H1 (cell line): ENCODE measurements at regions not wholly inside any gene's neighbourhood (a gene's known extent, or its start where the extent isn't known, plus 50 kb on each side); places are given as distances from the start of the nearest gene placed in this dataset.

Experiments
- ASH2L ChIP-seq: fragments of 200-600, 300-600 bp; sonication (generic); IDR thresholded peaks from one replicate; pipeline ENCODE4 v1.7.1; 2017; ENCODE audit warnings: low read length
- EP300 ChIP-seq, 2 experiments: IDR thresholded peaks; 1 replicate in 1 of 2; 2 replicates in 1 of 2; pipeline ENCODE4 v1.6.1; 2011 to 2012; ENCODE audit warnings: low read depth in 2 of 2, low read length in 2 of 2, mild to moderate bottlenecking in 2 of 2, borderline replicate concordance in 1 of 2, inconsistent platforms in 1 of 2, moderate library complexity in 1 of 2
- EZH2 ChIP-seq: fragments of 200-600 bp; sonication (generic); IDR thresholded peaks from 2 replicates; pipeline ENCODE4 v1.7.1; 2012; ENCODE audit warnings: low read depth, mild to moderate bottlenecking, moderate library complexity, low read length, inconsistent platforms; ENCODE audit not compliant: severe bottlenecking
- MAFK ChIP-seq: IDR thresholded peaks from 2 replicates; pipeline ENCODE4 v1.6.1; 2012; ENCODE audit warnings: low read depth, mild to moderate bottlenecking, improper control_type of control experiment, low read length
- PHF8 ChIP-seq: fragments of 200-600 bp; sonication (generic); conservative IDR thresholded peaks from 2 replicates; pipeline ENCODE4 v1.7.1; 2012; ENCODE audit warnings: low read depth, mild to moderate bottlenecking, inconsistent platforms, low read length, moderate library complexity
- POLR2A ChIP-seq, 2 experiments: IDR thresholded peaks; 1 replicate in 1 of 2; 2 replicates in 1 of 2; pipeline ENCODE4 v1.6.1; 2011; ENCODE audit warnings: low read depth in 2 of 2, low read length in 2 of 2, mild to moderate bottlenecking in 2 of 2; ENCODE audit errors: control extremely low read depth in 1 of 2
- POLR2AphosphoS5 ChIP-seq: IDR thresholded peaks from 2 replicates; pipeline ENCODE4 v1.6.1; 2011; ENCODE audit warnings: low read depth, low read length
- RAD21 ChIP-seq, 2 experiments: IDR thresholded peaks in 1 of 2; conservative IDR thresholded peaks in 1 of 2; 2 replicates each; pipeline ENCODE4 v1.6.1; 2011; ENCODE audit warnings: low read depth in 2 of 2, low read length in 2 of 2, improper control_type of control experiment in 1 of 2, inconsistent platforms in 1 of 2, mild to moderate bottlenecking in 1 of 2, moderate library complexity in 1 of 2
- RFX5 ChIP-seq: IDR thresholded peaks from 2 replicates; pipeline ENCODE4 v1.6.1; 2011; ENCODE audit warnings: low read depth, low read length, improper control_type of control experiment, borderline replicate concordance
- RXRA ChIP-seq: IDR thresholded peaks from 2 replicates; pipeline ENCODE4 v1.6.1; 2011; ENCODE audit warnings: low read depth, mild to moderate bottlenecking, low read length, moderate library complexity; ENCODE audit not compliant: insufficient read depth
- SP1 ChIP-seq: IDR thresholded peaks from 2 replicates; pipeline ENCODE4 v1.6.1; 2011; ENCODE audit warnings: low read depth, low read length
- TCF12 ChIP-seq: IDR thresholded peaks from 2 replicates; pipeline ENCODE4 v1.6.1; 2011; ENCODE audit warnings: low read depth, mild to moderate bottlenecking, low read length
- ZNF274 ChIP-seq: IDR thresholded peaks from 2 replicates; pipeline ENCODE4 v1.7.0; 2012; ENCODE audit warnings: low read length, borderline replicate concordance; ENCODE audit errors: extremely low read depth
- TF ChIP-seq, protein P1 (sequence below), 3 experiments: IDR thresholded peaks; 1 replicate in 2 of 3; 2 replicates in 1 of 3; pipeline versions ENCODE4 v1.5.1 to v1.6.1; 2011; ENCODE audit warnings: low read length in 3 of 3, mild to moderate bottlenecking in 3 of 3, inconsistent platforms in 2 of 3, low read depth in 1 of 3, moderate library complexity in 1 of 3; ENCODE audit not compliant: insufficient read depth in 1 of 3; ENCODE audit errors: control extremely low read depth in 1 of 3

DNA sequence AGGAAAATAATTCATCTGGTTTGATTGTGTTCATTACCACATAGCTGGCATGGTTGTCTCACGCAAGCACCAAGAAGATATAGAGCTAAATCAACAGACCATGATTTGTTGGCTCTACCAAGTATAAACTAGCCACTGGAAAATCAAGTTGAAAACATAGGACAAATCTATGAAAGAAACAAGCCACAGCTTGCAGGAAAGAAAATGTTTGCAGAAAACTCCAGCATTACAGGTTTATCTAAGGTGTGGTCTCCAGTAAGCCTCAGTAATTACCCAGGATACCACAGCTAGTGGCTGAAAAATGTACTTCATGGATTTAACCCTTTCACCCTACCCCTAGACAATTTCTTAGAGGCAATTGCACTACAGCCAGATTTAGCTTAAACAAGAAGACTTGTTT lies 340.6 kb downstream of the SOX2 start:
- no peak for TF ChIP-seq POLR2AphosphoS5
- TF ChIP-seq RFX5, result no peak
- no peak for TF ChIP-seq EP300 (IDR thresholded peaks at IDR 0.05; ENCODE audit: borderline replicate concordance in 1 of 2, low read depth in 2 of 2, low read length in 2 of 2)
- TF ChIP-seq, protein P1, sequence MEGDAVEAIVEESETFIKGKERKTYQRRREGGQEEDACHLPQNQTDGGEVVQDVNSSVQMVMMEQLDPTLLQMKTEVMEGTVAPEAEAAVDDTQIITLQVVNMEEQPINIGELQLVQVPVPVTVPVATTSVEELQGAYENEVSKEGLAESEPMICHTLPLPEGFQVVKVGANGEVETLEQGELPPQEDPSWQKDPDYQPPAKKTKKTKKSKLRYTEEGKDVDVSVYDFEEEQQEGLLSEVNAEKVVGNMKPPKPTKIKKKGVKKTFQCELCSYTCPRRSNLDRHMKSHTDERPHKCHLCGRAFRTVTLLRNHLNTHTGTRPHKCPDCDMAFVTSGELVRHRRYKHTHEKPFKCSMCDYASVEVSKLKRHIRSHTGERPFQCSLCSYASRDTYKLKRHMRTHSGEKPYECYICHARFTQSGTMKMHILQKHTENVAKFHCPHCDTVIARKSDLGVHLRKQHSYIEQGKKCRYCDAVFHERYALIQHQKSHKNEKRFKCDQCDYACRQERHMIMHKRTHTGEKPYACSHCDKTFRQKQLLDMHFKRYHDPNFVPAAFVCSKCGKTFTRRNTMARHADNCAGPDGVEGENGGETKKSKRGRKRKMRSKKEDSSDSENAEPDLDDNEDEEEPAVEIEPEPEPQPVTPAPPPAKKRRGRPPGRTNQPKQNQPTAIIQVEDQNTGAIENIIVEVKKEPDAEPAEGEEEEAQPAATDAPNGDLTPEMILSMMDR (IDR thresholded peaks at IDR 0.05; ENCODE audit: control extremely low read depth in 1 of 3, insufficient read depth in 1 of 3, low read depth in 1 of 3, low read length in 3 of 3), result no peak
- no peak for TF ChIP-seq TCF12
- no peak for TF ChIP-seq ZNF274
- no peak for TF ChIP-seq PHF8
- no peak for TF ChIP-seq MAFK
- TF ChIP-seq SP1, result no peak
- no peak for TF ChIP-seq POLR2A (IDR thresholded peaks at IDR 0.05; ENCODE audit: control extremely low read depth in 1 of 2, low read depth in 2 of 2, low read length in 2 of 2)
- TF ChIP-seq RXRA, result no peak
- no peak for TF ChIP-seq ASH2L
- TF ChIP-seq EZH2, result no peak
- no peak for TF ChIP-seq RAD21 (IDR thresholded peaks at IDR 0.05 in 1 of 2, conservative IDR thresholded peaks at IDR 0.05 in 1 of 2; ENCODE audit: low read depth in 2 of 2, low read length in 2 of 2)
